ENCODE measurements at regions not wholly inside any gene's neighbourhood (a gene's known extent, or its start where the extent isn't known, plus 50 kb on each side); places are given as distances from the start of the nearest gene placed in this dataset.

DNA sequence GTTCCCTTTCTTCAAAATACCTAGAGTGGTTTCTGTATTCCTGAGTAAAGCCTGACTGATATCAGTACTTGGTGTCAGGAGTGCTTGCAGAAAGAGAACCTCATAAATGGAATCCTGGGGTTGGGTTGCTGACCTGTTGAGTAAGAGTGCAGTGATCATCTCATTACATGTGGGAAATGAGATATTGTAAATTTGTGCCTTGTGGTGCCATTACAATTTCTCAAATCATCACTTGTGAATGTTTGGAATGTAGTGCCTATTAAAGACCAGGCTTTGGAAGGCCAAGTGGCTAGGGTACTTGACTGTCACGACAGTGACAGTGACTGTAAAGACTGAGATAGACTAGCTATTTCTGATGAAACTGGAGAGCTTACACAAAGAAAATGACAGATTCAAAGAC lies 176.7 kb upstream of the CTTNBP2NL start:
- H3K9me3 ChIP-seq (ENCODE audit: control insufficient read depth, low read length): no peaks in the 10 kb centered on the region

GRCh38 chr1:112230232-112230631 lies 165.8 kb upstream of the CTTNBP2NL start:
- H3K9ac ChIP-seq (ENCODE audit: low read length): no peak overlapping the region

More for the DNA sequence above, 176.7 kb upstream of the CTTNBP2NL start:
- Histone ChIP-seq H3K4me1 (ENCODE audit: control insufficient read depth, insufficient read depth, low read length) (no peaks in the 10 kb centered on the region), H3K27me3 (replicated peaks; ENCODE audit: control insufficient read depth, insufficient read depth, low read length) (no peaks in the 10 kb centered on the region), H3K36me3 (ENCODE audit: control insufficient read depth, insufficient read depth, low read length, severe bottlenecking) (no peaks in the 10 kb centered on the region), H3K9ac (ENCODE audit: low read length) (no peak overlapping the region), H3K4me3 (ENCODE audit: low read length) (no peak overlapping the region)
- DNase-seq (ENCODE audit: low read depth): no peak

GRCh38 chr1:112231331-112231730 lies 164.7 kb upstream of the CTTNBP2NL start:
- Histone ChIP-seq H3K9ac (ENCODE audit: low read length) (no peak overlapping the region), H3K9me3 (ENCODE audit: control insufficient read depth, low read length) (peaks cover 5% of the 10 kb centered on the region), H3K27me3 (replicated peaks; ENCODE audit: control insufficient read depth, insufficient read depth, low read length) (peaks cover 3% of the 10 kb centered on the region), H3K36me3 (ENCODE audit: control insufficient read depth, insufficient read depth, low read length, severe bottlenecking) (peaks cover 2% of the 10 kb centered on the region), H3K4me1 (ENCODE audit: control insufficient read depth, insufficient read depth, low read length) (no peaks in the 10 kb centered on the region), H3K4me3 (ENCODE audit: low read length) (no peak overlapping the region)
- no peak for DNase-seq (ENCODE audit: low read depth)

More at GRCh38 chr1:112230232-112230631, 165.8 kb upstream of the CTTNBP2NL start:
- H3K9me3 ChIP-seq (ENCODE audit: control insufficient read depth, low read length): peaks cover 5% of the 10 kb centered on the region
- peaks cover 3% of the 10 kb centered on the region for H3K27me3 ChIP-seq (replicated peaks; ENCODE audit: control insufficient read depth, insufficient read depth, low read length)
- H3K36me3 ChIP-seq (ENCODE audit: control insufficient read depth, insufficient read depth, low read length, severe bottlenecking): peaks cover 2% of the 10 kb centered on the region
- no peaks in the 10 kb centered on the region for H3K4me1 ChIP-seq (ENCODE audit: control insufficient read depth, insufficient read depth, low read length)
- no peak overlapping the region for H3K4me3 ChIP-seq (ENCODE audit: low read length)
- DNase-seq (ENCODE audit: low read depth): no peak

- peaks cover 5% of the 10 kb centered on the region for H3K9me3 ChIP-seq (ENCODE audit: control insufficient read depth, low read length)
- no peak overlapping the region for H3K9ac ChIP-seq (ENCODE audit: low read length)
- peaks cover 2% of the 10 kb centered on the region for H3K36me3 ChIP-seq (ENCODE audit: control insufficient read depth, insufficient read depth, low read length, severe bottlenecking)
- no peak for DNase-seq (ENCODE audit: low read depth)
- H3K4me1 ChIP-seq (ENCODE audit: control insufficient read depth, insufficient read depth, low read length): no peaks in the 10 kb centered on the region
- H3K27me3 ChIP-seq (replicated peaks; ENCODE audit: control insufficient read depth, insufficient read depth, low read length): peaks cover 3% of the 10 kb centered on the region
- no peak overlapping the region for H3K4me3 ChIP-seq (ENCODE audit: low read length)
Observed at GRCh38 chr1:112232848-112233247, 163.2 kb upstream of the CTTNBP2NL start.

- Histone ChIP-seq H3K4me1 (ENCODE audit: control insufficient read depth, insufficient read depth, low read length) (no peaks in the 10 kb centered on the region), H3K9ac (ENCODE audit: low read length) (no peak overlapping the region), H3K27me3 (replicated peaks; ENCODE audit: control insufficient read depth, insufficient read depth, low read length) (peaks cover 3% of the 10 kb centered on the region), H3K36me3 (ENCODE audit: control insufficient read depth, insufficient read depth, low read length, severe bottlenecking) (peaks cover 2% of the 10 kb centered on the region), H3K9me3 (ENCODE audit: control insufficient read depth, low read length) (no peaks in the 10 kb centered on the region), H3K4me3 (ENCODE audit: low read length) (no peak overlapping the region)
- no peak for DNase-seq (ENCODE audit: low read depth)
Observed at GRCh38 chr1:112234710-112235109, 161.3 kb upstream of the CTTNBP2NL start.

DNA sequence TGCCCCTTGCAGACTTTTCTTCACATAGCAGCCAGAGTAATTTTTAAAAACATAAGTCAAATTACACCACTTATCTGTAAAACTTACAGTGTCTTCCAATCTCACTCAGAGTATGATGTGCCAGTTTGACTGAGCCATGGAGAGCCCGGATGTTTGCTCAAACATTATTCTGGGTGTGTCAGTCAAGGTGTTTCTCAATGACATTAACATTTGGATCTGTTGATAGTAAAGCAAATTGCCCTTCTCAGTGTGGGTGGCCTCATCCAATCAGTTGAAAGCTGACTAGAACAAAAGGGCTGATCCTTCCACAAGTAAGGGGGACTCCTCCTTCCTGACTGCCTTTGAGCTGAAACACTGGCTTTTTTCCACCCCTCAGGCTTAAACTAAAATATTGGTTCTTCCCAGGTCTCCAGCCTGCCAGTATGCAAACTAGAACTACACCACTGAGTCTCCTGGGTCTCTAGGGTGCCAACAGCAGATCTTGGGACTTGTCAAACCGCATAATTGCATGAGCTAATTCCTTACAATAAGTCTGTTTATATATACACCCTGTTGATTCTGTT lies 157.9 kb upstream of the CTTNBP2NL start:
- H3K4me1 ChIP-seq (ENCODE audit: control insufficient read depth, insufficient read depth, low read length): no peaks in the 10 kb centered on the region
- DNase-seq (ENCODE audit: low read depth): no peak
- no peak overlapping the region for H3K9ac ChIP-seq (ENCODE audit: low read length)
- no peaks in the 10 kb centered on the region for H3K27me3 ChIP-seq (replicated peaks; ENCODE audit: control insufficient read depth, insufficient read depth, low read length)
- no peak overlapping the region for H3K4me3 ChIP-seq (ENCODE audit: low read length)
- H3K36me3 ChIP-seq (ENCODE audit: control insufficient read depth, insufficient read depth, low read length, severe bottlenecking): no peaks in the 10 kb centered on the region
- no peaks in the 10 kb centered on the region for H3K9me3 ChIP-seq (ENCODE audit: control insufficient read depth, low read length)

DNA sequence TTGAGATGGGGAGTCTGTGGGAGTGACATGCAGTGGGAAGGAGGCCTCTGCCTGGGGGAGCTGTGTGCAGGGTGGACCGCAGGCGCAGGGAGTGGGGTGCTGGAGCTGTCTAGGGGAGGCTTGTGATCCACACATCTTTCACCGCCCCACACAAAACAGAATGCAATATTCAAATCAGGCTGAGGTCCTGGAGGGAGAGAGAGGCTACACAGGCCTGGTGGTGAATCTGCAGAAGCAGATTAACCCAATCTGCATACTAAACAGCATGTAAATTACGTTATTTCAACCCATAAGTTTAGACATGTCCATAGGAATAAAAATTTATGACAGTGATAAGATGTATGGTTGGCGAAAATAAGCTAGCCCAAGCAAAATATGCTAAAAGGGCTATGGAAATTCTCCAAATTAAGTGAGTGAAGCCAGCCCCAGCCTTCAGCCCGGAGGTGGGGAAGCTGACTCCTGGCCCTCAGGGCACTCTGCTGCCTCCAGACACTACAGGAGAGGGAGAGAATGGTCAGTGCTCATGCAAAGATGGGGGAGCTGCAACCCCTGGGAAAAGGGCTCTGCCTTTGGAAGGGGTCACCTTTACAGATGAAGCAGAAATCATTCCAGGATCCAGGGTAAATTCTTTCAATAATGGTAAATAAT lies 156.2 kb upstream of the CTTNBP2NL start:
- no peak for DNase-seq (ENCODE audit: low read depth)
- no peak overlapping the region for H3K4me3 ChIP-seq (ENCODE audit: low read length)
- H3K9me3 ChIP-seq (ENCODE audit: control insufficient read depth, low read length): no peaks in the 10 kb centered on the region
- no peaks in the 10 kb centered on the region for H3K36me3 ChIP-seq (ENCODE audit: control insufficient read depth, insufficient read depth, low read length, severe bottlenecking)
- H3K27me3 ChIP-seq (replicated peaks; ENCODE audit: control insufficient read depth, insufficient read depth, low read length): no peaks in the 10 kb centered on the region
- H3K4me1 ChIP-seq (ENCODE audit: control insufficient read depth, insufficient read depth, low read length): no peaks in the 10 kb centered on the region
- H3K9ac ChIP-seq (ENCODE audit: low read length): no peak overlapping the region

DNA sequence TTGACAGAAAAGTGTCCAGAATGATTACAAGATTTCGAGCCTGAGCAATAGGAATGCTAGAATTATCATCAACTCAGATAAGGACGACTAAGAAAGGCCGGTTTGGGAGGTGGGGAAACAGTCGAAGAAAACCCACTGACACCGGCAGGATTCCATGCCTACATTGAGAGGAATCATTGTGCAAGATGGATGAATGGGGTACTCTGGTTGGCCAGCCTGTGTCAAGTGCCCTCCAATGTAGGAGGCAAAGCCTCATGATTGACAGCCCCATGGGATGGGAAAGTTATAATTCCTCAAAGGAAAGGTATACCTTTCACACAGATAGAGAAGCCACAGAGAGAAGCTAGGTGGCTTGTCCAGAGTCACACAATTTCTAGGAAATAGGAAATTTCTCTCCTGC lies 153.5 kb upstream of the CTTNBP2NL start:
- Histone ChIP-seq H3K36me3 (ENCODE audit: control insufficient read depth, insufficient read depth, low read length, severe bottlenecking) (no peaks in the 10 kb centered on the region), H3K27me3 (replicated peaks; ENCODE audit: control insufficient read depth, insufficient read depth, low read length) (no peaks in the 10 kb centered on the region), H3K4me3 (ENCODE audit: low read length) (no peak overlapping the region), H3K9me3 (ENCODE audit: control insufficient read depth, low read length) (no peaks in the 10 kb centered on the region), H3K4me1 (ENCODE audit: control insufficient read depth, insufficient read depth, low read length) (no peaks in the 10 kb centered on the region), H3K9ac (ENCODE audit: low read length) (no peak overlapping the region)
- DNase-seq (ENCODE audit: low read depth): no peak

DNA sequence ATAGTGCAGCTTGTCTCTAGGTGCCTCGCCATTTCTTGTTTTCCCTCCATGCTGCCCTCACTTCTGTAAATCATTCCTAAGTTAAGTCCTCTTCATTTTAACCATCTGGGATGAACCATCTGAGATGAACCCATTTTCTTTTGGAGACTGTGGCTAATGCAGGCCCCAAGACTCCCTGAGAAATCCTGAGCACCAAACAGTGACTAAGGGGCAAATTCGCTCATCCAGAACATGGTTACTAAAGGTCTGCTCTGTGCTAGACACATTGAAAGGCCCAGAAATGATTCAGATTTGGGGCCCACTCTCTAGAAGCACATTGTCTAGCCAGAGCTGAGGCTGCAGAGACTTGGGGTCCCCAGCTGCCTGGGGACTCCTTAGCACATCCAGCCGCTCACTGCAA lies 151.9 kb upstream of the CTTNBP2NL start:
- Histone ChIP-seq H3K36me3 (ENCODE audit: control insufficient read depth, insufficient read depth, low read length, severe bottlenecking) (no peaks in the 10 kb centered on the region), H3K4me1 (ENCODE audit: control insufficient read depth, insufficient read depth, low read length) (no peaks in the 10 kb centered on the region), H3K27me3 (replicated peaks; ENCODE audit: control insufficient read depth, insufficient read depth, low read length) (no peaks in the 10 kb centered on the region), H3K4me3 (ENCODE audit: low read length) (no peak overlapping the region), H3K9ac (ENCODE audit: low read length) (no peak overlapping the region), H3K9me3 (ENCODE audit: control insufficient read depth, low read length) (no peaks in the 10 kb centered on the region)
- no peak for DNase-seq (ENCODE audit: low read depth)

- Histone ChIP-seq H3K4me3 (ENCODE audit: low read length) (no peak overlapping the region), H3K9ac (ENCODE audit: low read length) (no peak overlapping the region), H3K27me3 (replicated peaks; ENCODE audit: control insufficient read depth, insufficient read depth, low read length) (no peaks in the 10 kb centered on the region), H3K4me1 (ENCODE audit: control insufficient read depth, insufficient read depth, low read length) (no peaks in the 10 kb centered on the region), H3K36me3 (ENCODE audit: control insufficient read depth, insufficient read depth, low read length, severe bottlenecking) (no peaks in the 10 kb centered on the region), H3K9me3 (ENCODE audit: control insufficient read depth, low read length) (no peaks in the 10 kb centered on the region)
- DNase-seq (ENCODE audit: low read depth): no peak
Observed at GRCh38 chr1:112245114-112245513, 150.9 kb upstream of the CTTNBP2NL start.

DNA sequence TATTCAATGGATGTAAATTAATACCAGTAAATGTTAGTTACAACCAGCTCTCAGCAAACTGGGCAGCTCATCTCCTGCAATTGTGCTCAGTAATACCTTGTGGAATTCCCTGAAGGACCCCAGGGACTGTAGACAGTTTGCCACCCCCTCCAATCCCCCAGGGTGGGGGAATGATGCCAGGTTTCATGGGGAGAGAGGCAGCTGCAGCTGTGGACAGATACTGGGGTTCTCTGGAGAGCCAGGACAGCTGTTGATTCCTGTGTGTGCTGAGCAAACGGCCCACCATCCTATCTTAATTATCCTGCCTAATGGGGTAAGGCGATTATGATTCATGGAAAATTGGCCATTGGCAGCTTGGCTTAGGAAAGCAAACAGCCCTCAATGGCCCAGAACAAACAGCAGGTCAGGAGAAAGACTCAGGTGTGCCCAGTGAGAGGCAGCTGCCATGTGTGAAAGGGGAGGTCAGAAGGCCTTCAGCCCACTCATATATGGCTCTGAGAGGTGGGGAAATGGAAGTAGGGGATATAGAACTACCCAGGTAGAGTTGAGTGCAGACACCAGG lies 148.9 kb upstream of the CTTNBP2NL start:
- H3K9me3 ChIP-seq (ENCODE audit: control insufficient read depth, low read length): no peaks in the 10 kb centered on the region

More for the DNA sequence above, 148.9 kb upstream of the CTTNBP2NL start:
- Histone ChIP-seq H3K27me3 (replicated peaks; ENCODE audit: control insufficient read depth, insufficient read depth, low read length) (no peaks in the 10 kb centered on the region), H3K36me3 (ENCODE audit: control insufficient read depth, insufficient read depth, low read length, severe bottlenecking) (no peaks in the 10 kb centered on the region), H3K4me1 (ENCODE audit: control insufficient read depth, insufficient read depth, low read length) (peaks cover 13% of the 10 kb centered on the region), H3K4me3 (ENCODE audit: low read length) (no peak overlapping the region), H3K9ac (ENCODE audit: low read length) (no peak overlapping the region)
- DNase-seq (ENCODE audit: low read depth): no peak

Measured in adipocyte (in vitro differentiated cells).